ENCODE measurements at regions not wholly inside any gene's neighbourhood (a gene's known extent, or its start where the extent isn't known, plus 50 kb on each side); places are given as distances from the start of the nearest gene placed in this dataset.

DNA sequence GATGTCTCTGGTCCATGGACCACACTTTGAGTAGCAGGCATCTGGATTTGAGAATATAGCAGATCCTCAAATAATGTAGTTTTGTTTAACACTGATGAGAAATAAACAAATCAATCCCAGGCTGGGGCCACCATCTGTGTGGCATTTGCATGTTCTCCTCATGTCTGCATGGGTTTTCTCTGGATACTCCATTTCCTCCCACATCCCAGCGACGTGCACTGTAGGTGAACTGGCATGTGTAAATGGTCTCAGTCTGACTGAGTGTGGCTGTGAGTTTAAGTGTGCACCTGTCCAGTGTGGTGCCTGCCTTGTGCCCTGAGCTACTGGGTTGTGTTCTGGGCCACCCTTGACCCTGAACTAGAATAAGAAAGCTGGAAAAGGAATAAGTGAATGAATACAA is 66.3 kb upstream of the NANOGP8 start:
- no peaks in the 10 kb centered on the region for H3K9me2 ChIP-seq (replicated peaks; ENCODE audit: low read depth, low read length)
- H3K4me2 ChIP-seq (ENCODE audit: low read depth, low read length, poor library complexity, severe bottlenecking) = no peak overlapping the region
- no peak overlapping the region for H3K4me3 ChIP-seq (ENCODE audit: low read length, poor library complexity, severe bottlenecking)
- no peaks in the 10 kb centered on the region for H3K36me3 ChIP-seq (ENCODE audit: insufficient read depth, low read length)
- TF ChIP-seq, protein P1, sequence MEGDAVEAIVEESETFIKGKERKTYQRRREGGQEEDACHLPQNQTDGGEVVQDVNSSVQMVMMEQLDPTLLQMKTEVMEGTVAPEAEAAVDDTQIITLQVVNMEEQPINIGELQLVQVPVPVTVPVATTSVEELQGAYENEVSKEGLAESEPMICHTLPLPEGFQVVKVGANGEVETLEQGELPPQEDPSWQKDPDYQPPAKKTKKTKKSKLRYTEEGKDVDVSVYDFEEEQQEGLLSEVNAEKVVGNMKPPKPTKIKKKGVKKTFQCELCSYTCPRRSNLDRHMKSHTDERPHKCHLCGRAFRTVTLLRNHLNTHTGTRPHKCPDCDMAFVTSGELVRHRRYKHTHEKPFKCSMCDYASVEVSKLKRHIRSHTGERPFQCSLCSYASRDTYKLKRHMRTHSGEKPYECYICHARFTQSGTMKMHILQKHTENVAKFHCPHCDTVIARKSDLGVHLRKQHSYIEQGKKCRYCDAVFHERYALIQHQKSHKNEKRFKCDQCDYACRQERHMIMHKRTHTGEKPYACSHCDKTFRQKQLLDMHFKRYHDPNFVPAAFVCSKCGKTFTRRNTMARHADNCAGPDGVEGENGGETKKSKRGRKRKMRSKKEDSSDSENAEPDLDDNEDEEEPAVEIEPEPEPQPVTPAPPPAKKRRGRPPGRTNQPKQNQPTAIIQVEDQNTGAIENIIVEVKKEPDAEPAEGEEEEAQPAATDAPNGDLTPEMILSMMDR (conservative IDR thresholded peaks at IDR 0.05; ENCODE audit: low read length) = no peak
- no peaks in the 10 kb centered on the region for H3K79me2 ChIP-seq (ENCODE audit: insufficient read depth, low read length)
- no peaks in the 10 kb centered on the region for H4K20me1 ChIP-seq (ENCODE audit: insufficient read depth, low read length, poor library complexity, severe bottlenecking)
- H3K9me3 ChIP-seq (ENCODE audit: insufficient read depth, low read depth, low read length) = no peaks in the 10 kb centered on the region
- H3K9ac ChIP-seq (ENCODE audit: low read depth, low read length, poor library complexity, severe bottlenecking) = no peak overlapping the region
- H3K4me1 ChIP-seq (ENCODE audit: insufficient read depth, low read length, poor library complexity, severe bottlenecking) = no peaks in the 10 kb centered on the region
- H3K27me3 ChIP-seq (ENCODE audit: insufficient read depth, low read length, poor library complexity, severe bottlenecking) = no peaks in the 10 kb centered on the region
- no peak overlapping the region for H2AFZ ChIP-seq (ENCODE audit: low read length)
- no peaks in the 10 kb centered on the region for H3F3A ChIP-seq (ENCODE audit: low read depth)

DNA sequence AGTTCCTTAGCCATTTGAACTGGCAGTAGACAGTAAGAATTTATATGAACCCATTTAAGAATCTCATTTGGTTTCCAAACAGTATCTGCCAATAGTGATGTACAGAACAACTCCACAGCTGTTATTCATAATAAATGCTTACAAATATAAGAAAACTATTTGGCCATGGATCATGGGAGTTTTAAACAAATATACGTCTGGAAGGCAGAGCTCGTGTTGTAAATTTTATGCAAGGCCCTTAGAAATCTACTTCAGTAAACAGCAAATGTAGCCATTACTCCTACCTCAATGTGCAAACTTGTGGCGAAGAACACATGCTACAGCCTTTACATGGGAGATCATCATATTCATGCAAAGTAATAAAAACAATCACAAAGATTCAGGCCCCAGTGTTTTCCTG is 65.3 kb upstream of the NANOGP8 start:
- Histone ChIP-seq H3K4me2 (ENCODE audit: low read depth, low read length, poor library complexity, severe bottlenecking) (no peak overlapping the region), H3K79me2 (ENCODE audit: insufficient read depth, low read length) (no peaks in the 10 kb centered on the region), H2AFZ (ENCODE audit: low read length) (no peak overlapping the region), H3K4me1 (ENCODE audit: insufficient read depth, low read length, poor library complexity, severe bottlenecking) (no peaks in the 10 kb centered on the region), H3K4me3 (ENCODE audit: low read length, poor library complexity, severe bottlenecking) (no peak overlapping the region), H3K9ac (ENCODE audit: low read depth, low read length, poor library complexity, severe bottlenecking) (no peak overlapping the region), H3K36me3 (ENCODE audit: insufficient read depth, low read length) (no peaks in the 10 kb centered on the region), H3K9me3 (ENCODE audit: insufficient read depth, low read depth, low read length) (no peaks in the 10 kb centered on the region), H3K27me3 (ENCODE audit: insufficient read depth, low read length, poor library complexity, severe bottlenecking) (no peaks in the 10 kb centered on the region), H3K9me2 (replicated peaks; ENCODE audit: low read depth, low read length) (no peaks in the 10 kb centered on the region), H4K20me1 (ENCODE audit: insufficient read depth, low read length, poor library complexity, severe bottlenecking) (no peaks in the 10 kb centered on the region), H3F3A (ENCODE audit: low read depth) (no peaks in the 10 kb centered on the region)
- TF ChIP-seq, protein P1 (conservative IDR thresholded peaks at IDR 0.05; ENCODE audit: low read length) = no peak
- no peak for TF ChIP-seq EZH2phosphoT487 (IDR thresholded peaks at IDR 0.05; ENCODE audit: borderline replicate concordance)

DNA sequence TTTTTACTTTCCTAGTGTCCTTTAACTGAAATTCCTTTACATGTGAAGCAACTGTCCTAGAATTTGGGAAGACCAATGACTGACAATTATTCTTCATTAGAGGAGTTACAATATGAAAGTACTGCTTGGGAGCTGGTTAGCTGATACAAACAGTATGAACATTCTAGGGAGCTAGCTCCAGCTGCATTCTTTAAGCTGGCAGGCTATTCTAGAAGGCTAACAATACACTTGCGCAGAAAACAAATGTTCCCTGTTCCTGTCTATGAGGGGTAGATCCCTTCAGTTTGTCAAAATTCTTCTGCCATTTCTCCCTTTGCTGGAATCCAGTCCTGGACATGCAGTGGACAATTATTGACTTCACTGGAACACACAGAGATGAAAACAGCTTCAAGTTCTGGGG is 60.2 kb upstream of the NANOGP8 start:
- Histone ChIP-seq H3K27me3 (ENCODE audit: insufficient read depth, low read length, poor library complexity, severe bottlenecking) (no peaks in the 10 kb centered on the region), H3K36me3 (ENCODE audit: insufficient read depth, low read length) (no peaks in the 10 kb centered on the region), H2AFZ (ENCODE audit: low read length) (no peak overlapping the region), H4K20me1 (ENCODE audit: insufficient read depth, low read length, poor library complexity, severe bottlenecking) (no peaks in the 10 kb centered on the region), H3K9ac (ENCODE audit: low read depth, low read length, poor library complexity, severe bottlenecking) (no peak overlapping the region), H3K9me3 (ENCODE audit: insufficient read depth, low read depth, low read length) (no peaks in the 10 kb centered on the region), H3K4me2 (ENCODE audit: low read depth, low read length, poor library complexity, severe bottlenecking) (no peak overlapping the region), H3F3A (ENCODE audit: low read depth) (no peaks in the 10 kb centered on the region), H3K4me1 (ENCODE audit: insufficient read depth, low read length, poor library complexity, severe bottlenecking) (peaks cover 5% of the 10 kb centered on the region), H3K4me3 (ENCODE audit: low read length, poor library complexity, severe bottlenecking) (no peak overlapping the region), H3K79me2 (ENCODE audit: insufficient read depth, low read length) (no peaks in the 10 kb centered on the region), H3K9me2 (replicated peaks; ENCODE audit: low read depth, low read length) (no peaks in the 10 kb centered on the region)
- TF ChIP-seq, protein P1 (conservative IDR thresholded peaks at IDR 0.05; ENCODE audit: low read length) = no peak
- TF ChIP-seq EZH2phosphoT487 (IDR thresholded peaks at IDR 0.05; ENCODE audit: borderline replicate concordance) = no peak
